HG03442 (cell line): ENCODE measurements at regions not wholly inside any gene's neighbourhood (a gene's known extent, or its start where the extent isn't known, plus 50 kb on each side); places are given as distances from the start of the nearest gene placed in this dataset.

ENCODE experiments used
- ATAC-seq: cut with Tn5 transposase; IDR thresholded peaks from one replicate; pipeline ENCODE4 v1.9.1; 2021; ENCODE audit warnings: mild to moderate bottlenecking, moderate library complexity; ENCODE audit not compliant: unreplicated experiment

DNA sequence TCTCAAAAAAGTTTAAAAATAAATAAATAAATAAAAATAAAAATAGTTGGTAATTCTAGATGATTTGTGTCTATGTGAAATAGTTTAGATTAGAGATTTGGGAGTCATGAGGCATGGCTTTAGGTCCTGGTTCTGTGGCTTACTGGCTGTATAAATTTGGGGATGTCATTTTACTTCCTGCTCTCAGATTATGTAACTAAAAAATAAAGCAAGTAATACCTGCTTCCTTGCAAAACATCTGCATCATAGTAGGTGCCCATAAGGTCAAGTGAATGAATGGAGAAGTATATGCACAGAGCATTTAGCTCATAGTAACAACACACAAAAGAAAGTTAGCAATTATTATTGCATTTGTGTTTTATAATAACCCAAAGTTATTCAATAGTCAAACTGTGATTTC, 287.7 kb upstream of the TLE4 start:
- ATAC-seq: no peak

DNA sequence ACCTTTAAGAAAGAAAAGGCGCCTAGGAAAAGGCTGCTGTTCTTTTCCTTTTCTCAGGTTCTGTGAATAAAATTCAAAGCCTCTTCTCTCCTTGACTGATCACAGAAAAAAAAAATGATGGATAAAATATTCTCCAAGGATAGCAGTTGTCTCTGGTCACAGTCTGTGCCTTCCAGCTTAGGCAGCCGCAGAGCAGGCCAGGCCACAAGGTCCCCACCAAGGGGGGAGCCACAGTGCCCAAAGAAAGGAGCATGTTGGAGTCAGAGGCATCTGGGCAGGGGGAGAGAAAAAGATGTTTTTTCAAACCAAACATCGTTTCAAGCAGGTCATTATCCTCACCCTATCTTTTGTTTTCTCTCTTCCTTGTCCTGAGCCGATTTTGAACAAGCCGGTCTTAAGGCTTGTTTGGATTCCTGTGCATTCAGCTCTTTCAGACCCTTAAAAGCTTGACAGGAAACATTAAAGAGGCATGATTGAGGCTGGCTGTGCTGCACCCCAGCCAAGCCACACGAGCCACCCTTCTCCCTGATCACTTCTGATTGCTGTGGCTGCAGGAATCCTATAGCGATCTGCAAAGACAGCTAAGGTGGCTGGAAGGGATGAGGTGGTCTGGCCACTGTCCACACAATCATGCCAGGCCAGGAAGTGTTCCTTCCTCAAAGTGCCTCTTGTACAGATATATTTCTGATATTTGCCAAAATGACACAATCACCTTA, 284.6 kb upstream of the TLE4 start:
- no peak for ATAC-seq

DNA sequence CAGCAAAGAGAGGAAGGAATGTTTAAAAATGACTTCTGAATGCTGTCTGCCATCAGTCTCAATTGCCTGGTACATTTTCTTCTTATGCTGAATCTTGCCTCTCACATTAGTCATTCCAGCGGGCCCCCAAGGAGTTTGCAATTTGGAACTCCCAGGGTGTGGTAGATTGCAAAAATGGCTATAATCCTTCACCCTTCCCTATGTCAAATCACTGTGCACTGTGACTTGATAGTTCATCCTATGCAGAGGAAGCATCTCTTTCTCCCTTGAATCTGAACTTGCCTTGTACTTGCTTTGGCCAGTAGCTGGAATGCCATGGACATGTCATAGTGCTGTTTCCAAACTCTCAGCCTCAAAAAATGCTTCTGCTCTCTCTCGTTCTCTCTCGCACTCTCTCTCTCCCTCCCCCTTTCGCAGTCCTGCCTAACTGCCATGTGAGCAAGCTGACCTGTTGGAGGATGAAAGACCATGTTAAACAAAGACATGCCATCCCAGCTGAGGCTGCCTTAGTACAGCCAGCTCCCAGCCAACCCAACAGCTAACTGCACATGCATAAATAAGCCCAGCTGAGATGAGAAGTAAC, 284.0 kb upstream of the TLE4 start:
- no peak for ATAC-seq

DNA sequence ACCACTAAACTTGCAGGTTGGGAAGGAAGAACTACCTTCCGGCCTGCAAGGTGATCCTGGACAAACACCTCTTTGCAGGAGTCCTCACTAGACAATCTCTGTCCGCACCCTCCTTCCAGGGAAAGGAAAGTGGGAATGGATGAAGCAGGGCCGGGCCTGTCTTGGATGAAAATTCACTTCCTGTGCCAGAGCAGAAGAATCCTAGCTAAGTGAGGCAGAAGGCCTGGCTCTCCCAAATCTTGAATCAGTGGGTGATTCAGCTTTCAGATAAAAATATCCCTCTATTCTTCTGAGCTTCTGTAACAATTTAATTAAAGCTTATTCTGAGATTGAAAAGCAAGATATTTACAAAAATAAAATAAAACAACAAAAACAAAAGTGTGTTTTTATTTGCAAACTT, 281.9 kb upstream of the TLE4 start:
- ATAC-seq: no peak

DNA sequence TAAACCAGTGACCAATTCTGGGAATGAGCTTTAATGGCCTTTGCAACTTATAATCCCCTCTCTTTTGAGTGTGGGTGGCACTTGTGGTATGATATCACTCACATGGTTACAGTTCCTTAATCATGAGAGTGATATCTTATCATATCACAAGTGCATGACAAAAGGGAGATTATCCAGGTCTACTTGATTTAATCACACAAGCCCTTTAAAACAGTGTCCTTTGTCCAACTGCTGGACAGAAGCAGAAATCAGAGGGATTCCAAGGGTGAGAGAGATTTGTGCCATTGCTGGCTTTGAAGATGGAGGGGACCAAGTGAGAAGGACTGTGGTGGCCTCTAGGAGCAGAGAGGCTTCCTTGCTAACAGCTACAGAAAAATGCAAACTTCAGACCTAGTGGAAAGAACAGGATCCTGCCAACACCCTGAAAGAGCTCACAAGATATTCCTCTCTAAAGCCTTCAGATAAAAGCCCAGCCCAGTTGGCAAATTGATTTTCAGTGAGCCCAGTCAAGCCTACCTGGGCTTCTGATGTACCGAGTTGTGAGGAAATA, 279.0 kb upstream of the TLE4 start:
- ATAC-seq: no peak

DNA sequence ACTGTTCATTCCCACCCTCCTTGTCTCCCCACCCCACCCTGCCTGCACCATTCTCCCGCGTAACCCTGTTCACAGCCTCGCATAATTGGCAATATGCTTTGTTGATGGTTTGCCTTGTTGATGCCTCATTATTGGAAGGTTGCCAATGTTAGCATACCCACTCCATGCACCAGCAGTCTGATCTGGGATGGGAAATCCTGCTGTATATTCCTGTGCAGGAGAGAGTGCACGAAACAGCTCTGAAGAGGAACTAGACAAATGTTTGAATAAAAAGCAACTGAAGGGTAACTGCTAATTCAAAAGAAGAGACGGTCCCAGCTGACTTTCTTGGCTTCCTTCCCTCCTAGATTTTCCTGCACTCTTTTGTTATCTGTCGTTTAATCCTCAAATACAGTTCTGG, 271.7 kb upstream of the TLE4 start:
- ATAC-seq: no peak

DNA sequence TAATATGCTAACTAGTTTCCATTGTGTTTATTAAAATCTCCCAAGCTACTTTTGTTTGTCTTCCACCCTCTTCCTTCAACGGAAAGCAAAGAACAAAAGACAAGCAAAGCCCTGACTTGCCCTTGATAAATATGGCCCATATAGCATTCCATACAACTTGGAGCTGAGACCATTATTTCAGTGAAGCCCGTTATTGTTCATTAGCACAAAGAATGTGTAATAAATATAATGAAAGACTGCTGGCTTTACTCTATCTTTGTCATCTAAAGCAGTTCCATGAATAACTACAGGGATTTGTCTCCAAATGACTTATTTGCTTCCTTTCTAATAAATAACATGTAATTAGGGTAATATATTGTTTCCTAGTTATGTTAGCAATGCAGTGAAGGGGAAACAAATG, 270.7 kb upstream of the TLE4 start:
- no peak for ATAC-seq

DNA sequence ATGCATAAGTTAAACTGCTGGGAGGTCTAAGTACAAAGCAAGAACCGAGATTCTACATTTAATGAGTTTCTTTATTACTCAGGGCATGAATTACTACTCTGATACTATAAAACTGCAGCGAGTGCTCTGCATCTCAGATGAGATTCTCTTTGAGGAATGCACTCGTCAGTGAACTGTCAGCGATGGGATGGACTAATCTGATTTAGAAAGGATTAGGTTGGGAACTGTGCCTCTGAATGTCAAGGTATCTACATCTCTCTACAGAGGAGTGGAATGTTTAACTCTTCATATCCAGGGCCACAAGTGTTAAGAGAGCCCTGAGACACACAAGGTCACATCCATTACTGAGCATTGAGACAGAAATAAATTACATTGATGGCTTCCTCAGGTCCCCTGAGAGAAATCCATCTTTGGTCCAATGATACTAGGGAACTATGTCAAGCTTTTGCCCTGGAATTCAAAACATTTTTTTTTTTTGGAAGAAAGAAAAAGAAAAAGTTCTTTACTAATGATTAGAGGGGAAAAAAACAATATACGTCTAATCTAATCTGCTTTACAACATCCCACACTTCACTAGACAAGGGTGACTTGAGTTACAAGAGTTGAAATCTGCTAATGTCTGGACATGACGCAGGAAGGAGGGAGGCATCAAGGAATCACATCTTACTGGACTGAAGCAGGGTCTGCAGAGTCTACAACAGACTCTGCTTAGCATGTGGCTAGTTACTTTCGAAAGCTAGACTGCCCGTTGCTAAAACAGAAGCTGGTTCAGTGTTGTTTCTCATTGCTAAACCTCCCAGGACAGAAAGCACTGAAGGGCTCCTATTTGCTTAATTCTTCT, 270.0 kb upstream of the TLE4 start:
- ATAC-seq: no peak

DNA sequence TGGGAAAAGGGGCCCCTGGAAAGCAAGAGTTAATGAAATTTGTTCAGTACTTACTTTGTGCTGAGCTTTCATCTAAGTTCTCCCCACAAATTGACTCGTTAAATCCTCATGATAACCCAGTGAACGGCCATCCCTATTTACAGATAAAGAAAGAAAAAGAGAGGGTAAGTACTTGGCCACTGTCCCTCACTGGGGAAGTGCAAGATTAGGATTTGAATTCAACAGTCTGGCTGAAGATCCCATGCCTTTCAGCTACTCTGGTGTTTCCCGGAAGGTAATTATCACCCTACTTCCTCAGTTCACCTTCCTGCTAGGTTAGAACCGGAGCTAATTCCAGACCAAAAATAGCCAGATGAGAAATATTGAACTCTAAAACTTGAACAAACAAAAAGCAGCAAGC, 269.2 kb upstream of the TLE4 start:
- no peak for ATAC-seq

DNA sequence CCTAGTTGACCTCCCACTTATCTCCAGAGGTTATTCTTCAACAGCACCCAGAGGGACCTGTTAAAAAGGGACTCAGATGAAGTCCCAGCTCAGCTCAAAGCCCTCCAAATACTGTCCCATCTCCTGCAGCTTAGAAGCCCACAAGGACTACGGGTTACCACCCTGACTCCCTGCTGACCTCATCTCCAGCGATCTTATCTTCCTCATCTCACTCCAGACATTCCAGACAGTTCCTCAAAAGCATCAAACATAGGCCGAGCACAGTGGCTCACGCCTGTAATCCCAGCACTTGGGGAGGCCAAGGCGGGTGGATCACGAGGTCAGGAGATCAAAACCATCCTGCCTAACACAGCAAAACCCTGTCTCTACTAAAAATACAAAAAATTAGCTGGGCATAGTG, 263.8 kb upstream of the TLE4 start:
- no peak for ATAC-seq

DNA sequence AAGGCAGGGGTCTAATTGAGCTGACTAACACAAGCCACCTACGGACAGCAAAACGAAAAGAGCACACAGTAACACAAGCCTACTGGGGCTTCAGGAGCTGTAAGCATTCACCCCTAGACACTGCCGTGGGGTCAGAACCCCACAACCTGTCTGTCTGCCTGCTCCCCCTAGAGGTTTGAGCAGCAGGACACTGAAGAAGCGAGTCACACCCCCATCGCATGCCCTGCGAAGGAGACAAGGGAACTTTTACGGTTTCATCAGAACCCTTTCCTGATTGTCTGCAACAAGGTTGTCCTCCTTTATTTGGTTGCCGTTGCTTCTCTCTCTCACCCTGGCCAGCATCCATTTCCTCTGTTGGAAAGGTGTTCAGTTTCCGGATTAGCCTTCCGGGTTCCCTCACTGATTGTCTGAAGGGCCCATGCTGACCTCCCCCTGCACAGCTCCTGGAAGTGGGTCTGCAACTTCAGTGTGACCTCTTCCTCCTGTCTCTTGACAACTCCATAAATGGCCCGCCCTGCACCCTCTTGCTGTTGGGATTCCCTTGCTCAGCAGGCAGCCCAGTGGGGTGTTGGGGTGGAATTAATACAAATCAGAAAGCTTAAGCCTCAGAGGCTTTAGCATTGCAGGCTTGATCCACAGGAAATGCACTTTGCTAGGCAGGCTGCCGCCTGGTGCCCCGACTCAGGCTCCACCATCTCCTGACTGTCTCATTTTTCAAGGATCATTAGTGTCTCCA, 258.9 kb upstream of the TLE4 start:
- no peak for ATAC-seq

DNA sequence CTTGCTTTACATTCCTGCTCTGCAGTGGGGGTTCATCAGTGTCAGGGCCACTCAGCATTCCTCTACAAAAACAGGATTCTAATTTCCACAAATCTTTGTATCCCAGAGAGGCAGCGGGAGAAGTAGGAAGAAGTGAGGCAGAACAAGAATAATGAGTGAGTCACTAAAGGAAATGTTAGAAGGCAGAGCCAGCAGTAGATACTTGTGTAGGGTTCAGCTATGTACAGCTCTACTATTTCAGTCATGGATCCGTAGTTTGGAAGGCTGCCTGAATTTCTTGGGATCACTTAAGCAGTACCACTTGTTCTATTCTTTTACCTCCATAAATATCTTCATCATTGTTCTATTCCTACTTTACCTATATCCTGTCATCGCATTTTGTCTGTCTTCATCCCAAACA, 246.3 kb upstream of the TLE4 start:
- ATAC-seq: no peak

DNA sequence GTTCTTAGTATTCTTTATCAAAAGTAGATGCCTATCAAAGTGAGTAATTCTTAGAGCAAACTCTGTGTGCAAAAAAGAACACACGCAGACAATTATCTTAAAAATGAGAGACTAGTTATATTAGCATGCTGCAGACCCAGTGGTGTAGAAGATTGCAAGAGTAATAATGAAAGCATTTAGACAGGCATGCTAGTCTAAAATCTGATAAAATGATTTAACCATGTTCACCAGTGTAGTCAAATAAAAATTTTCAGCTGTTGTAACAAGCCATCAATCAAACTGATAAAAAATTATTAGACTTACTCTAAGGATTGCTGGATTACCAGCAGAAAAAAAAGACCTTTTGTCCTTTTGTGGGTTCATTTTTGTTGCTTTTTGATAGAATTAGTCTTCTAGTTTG, 241.9 kb upstream of the TLE4 start:
- no peak for ATAC-seq

DNA sequence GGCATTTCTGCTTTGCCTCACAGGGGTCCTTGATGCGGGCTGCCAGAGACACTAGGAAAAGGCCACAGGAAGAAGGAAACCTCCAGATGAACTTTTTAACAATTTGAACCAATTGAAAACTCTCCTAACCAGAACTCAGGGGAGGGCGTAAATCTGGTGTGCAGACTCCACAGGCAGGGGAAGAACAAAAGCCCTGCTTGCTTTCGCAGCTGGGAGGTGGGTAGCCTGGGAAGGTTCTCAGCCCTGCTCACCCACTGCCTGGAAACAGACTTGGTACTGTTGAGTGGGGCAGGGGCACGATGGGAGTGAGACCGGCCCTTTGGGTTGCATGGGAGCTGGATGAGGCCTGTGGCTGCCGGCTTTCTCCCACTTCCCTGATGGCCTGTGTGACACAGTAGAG, 237.8 kb upstream of the TLE4 start:
- ATAC-seq: no peak

DNA sequence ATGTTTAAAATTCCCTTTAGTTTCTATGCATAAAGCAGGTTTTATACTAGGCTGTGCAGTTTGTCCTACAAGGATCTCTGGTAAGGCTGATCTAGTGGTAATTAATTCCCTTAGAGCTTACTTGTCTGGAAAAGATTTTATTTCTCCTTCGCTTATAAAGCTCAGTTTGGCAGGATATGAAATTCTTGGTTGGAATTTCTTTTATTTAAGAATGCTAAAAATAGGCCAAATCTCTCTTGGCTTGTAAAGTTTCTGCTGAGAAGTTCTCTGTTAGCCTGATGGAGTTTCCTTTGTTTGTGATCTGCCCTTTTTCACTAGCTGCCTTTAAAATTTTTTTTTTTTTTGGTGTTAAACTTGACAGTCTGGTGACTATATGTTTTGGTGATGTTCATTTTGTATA, 237.1 kb upstream of the TLE4 start:
- ATAC-seq: no peak

DNA sequence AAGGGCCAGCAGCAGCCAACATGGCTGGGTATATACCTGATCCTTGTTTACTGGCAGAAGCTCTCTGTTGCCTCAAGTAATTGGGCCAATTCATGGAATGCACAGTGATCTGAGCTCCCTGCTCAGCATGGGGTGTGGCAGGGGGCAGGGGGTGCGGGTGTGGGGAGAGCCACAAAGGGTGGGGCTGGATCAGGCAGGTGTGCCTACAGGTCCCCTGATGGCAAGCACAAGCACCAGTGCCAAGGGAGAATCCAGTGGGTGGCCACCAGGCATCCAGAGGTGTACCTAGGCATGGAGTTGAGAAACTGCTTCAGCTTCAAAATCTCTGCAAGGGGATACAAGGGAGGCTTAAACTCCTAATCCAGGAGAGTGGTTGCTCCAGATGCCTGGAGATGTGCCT, 235.8 kb upstream of the TLE4 start:
- no peak for ATAC-seq

DNA sequence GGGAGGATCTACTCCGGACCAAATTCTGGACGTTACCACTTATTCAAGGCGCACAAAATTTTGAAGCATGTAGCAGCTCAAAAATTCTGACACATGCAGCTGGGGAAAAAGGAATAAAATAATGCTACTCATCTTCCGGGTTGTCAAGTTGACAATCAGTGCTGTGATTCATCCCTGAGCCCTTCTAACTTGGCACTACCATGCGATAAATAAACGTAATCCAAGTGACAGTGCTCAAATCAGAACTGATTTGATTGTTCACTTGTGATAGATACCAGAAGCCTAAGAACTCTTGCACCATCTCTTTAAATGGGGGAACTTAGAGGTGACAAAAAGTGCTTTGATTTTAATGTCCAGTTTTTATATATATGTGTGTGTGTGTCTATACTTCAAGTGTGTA, 230.2 kb upstream of the TLE4 start:
- no peak for ATAC-seq

DNA sequence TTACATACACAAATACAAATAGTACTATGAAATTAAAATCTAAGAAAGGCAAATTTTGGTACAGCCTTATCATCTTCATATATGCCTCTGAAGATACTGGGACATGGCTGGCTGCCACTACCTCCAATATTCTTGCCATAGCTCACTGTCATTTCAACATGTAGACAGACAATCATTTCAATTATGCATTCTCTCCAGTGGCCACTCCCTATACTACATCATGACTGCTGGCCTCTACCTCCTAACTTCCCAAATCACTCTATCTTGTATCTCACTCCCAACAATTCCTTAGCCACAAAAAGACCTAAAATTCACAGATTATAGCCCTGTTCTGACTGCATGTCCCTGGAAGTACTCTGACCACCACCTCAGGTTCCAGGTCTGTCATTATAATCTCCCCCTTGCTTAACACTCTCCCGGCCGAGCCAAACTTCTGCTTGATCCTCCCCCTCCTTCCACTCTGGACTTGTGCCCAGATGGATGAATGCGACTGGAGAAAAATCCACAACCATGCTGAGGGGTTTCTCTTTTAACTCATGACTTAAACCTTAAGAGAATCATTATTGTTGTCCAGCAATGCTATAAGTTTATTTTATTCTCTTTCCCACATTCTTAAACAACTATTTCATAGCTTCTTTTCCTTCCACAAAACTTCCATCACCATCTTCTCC, 225.3 kb upstream of the TLE4 start:
- ATAC-seq: no peak

DNA sequence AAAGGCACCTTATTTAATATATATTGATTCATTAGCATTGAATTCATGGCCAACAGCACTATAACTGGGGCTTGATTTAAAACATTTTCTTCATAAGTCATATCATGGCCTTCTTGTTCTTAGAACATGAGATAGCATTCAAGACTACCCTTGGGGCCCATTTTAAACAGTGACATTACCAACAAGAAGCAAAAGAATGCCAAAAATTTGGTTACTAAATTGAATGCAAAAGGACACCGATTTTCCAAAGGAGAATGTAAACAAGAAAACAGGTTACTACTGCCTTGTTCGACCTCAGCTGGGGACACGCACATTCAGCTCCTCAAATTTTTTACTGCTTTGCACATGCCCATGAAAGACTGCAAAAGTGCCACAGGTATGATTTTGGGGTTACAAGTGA, 219.4 kb upstream of the TLE4 start:
- no peak for ATAC-seq

DNA sequence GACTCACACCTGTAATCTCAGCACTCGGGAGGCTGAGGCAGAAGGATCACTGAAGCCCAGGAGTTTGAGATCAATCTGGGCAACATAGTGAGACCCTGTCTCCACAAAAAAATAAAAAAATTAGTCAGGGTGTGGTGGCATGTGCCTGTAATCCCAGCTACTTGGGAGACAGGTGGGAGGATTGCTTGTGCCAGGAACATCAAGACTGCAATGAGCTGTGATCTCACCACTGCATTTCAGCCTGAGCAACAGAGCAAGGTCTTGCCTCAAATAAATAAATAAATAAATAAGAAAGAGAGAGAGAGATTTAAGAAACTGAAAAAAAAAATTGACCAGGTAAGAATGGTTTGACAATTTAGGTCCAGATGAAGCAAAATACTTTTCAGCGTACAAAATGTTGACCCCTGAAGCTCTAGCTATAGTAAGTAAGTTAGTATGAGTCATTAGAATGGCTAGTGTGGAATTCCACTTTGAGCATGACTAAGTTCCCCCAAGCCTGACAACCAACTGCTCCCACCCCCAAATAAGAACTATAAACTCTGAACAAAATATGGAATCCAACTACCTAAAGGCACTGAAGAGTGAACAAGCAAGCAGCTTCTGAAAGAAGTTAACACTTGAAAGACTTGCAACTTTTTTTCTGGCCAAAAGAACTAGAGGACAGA, 217.8 kb upstream of the TLE4 start:
- ATAC-seq: no peak
